ENCODE measurements at regions not wholly inside any gene's neighbourhood (a gene's known extent, or its start where the extent isn't known, plus 50 kb on each side); places are given as distances from the start of the nearest gene placed in this dataset.

- TF ChIP-seq CTCF (conservative IDR thresholded peaks at IDR 0.05; ENCODE audit: low read depth in 2 of 2) (no peak; a peak in 3 of 4 replicates), REST (IDR thresholded peaks at IDR 0.05; ENCODE audit: unreplicated experiment) (no peak), CREB1 (CRISPR knock-in tag; IDR thresholded peaks at IDR 0.05; ENCODE audit: low read depth) (no peak), EZH2 (IDR thresholded peaks at IDR 0.05; ENCODE audit: low read depth, unreplicated experiment) (no peak), EZH2phosphoT487 (IDR thresholded peaks at IDR 0.05; ENCODE audit: unreplicated experiment) (no peak), POLR2AphosphoS5 (IDR thresholded peaks at IDR 0.05; ENCODE audit: low read depth) (no peak), JUNB (IDR thresholded peaks at IDR 0.05; ENCODE audit: unreplicated experiment) (no peak), ETS1 (IDR thresholded peaks at IDR 0.05) (no peak)
Observed at GRCh38 chr3:15953841-15954240, 156.1 kb upstream of the ANKRD28 start.
